HEK293T (cell line): ENCODE measurements at regions not wholly inside any gene's neighbourhood (a gene's known extent, or its start where the extent isn't known, plus 50 kb on each side); places are given as distances from the start of the nearest gene placed in this dataset.

ENCODE experiments used
- FOXA1 ChIP-seq: fragments of 450-650 bp; IDR thresholded peaks from 2 replicates; pipeline ENCODE4 v1.6.1; 2016; ENCODE audit warnings: mild to moderate bottlenecking
- FOXM1 ChIP-seq: fragments of 450-650 bp; IDR thresholded peaks from 2 replicates; pipeline ENCODE4 v1.6.1; 2017; ENCODE audit warnings: mild to moderate bottlenecking, borderline replicate concordance
- SP1 ChIP-seq: fragments of 450-650 bp; IDR thresholded peaks from 2 replicates; pipeline ENCODE4 v1.6.1; 2017
- SUZ12 ChIP-seq: fragments of 450-650 bp; IDR thresholded peaks from 2 replicates; pipeline ENCODE4 v1.6.1; 2016; ENCODE audit warnings: mild to moderate bottlenecking

DNA sequence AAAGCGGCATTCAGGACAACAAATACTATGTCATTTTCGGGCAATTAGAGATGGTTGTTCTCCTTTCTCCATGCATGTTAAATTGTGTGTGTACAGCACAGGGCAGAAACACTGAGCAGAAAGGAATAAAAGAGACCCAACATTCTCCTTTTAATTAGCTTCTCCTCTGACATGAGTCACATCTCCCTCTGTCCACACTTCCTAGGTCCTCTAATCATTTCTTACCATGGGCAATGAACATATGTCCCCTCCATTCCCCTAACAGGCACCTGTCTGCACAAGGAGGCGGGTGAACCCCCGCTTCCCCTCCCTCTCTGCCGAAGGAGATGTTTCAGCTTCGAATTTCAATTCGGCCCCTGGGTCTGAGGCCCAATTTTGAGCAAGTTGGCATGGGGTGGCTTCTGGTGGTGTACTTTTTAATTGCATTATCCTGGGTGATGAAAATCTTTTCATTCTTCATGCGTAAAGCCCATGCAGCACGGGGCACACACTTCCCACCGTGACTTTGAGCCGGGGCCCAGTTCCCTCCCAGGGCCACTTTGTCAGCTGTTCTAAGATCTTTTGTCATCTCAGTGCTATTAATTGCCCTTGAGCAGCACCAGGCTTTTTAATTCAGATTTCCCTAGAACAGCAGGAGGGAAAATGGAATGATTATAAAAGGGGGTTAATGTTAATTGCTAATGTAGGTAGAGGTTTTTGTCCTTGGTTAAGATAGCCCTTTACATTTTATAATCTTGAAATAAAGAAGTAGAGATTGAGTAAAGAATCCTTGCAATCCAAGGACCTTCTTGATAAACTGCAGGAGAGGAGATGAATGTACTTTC lies 219.5 kb upstream of the NRP1 start:
- TF ChIP-seq FOXM1 (no peak), FOXA1 (no peak), SP1 (no peak), SUZ12 (no peak)
